Endodermal cell (in vitro differentiated cells): ENCODE measurements at regions not wholly inside any gene's neighbourhood (a gene's known extent, or its start where the extent isn't known, plus 50 kb on each side); places are given as distances from the start of the nearest gene placed in this dataset.
"Not testable (repeated sequence)": the region's sequence is repeated elsewhere in the genome, so short reads cannot be mapped to it uniquely, and the experiment has no call there.

Source experiments
- DNase-seq: peaks from one replicate; pipeline ENCODE4 v3.0.0-alpha.2; 2017
- H3K27ac ChIP-seq: 2 replicates; pipeline ENCODE4 v1.5.1; 2013; ENCODE audit warnings: mild to moderate bottlenecking, low read depth, low read length, moderate library complexity
- H3K27me3 ChIP-seq: 2 replicates; pipeline ENCODE4 v1.6.1; 2013; ENCODE audit warnings: mild to moderate bottlenecking, low read length, moderate library complexity; ENCODE audit not compliant: insufficient read depth, control insufficient read depth, poor library complexity, severe bottlenecking
- H3K36me3 ChIP-seq: 2 replicates; pipeline ENCODE4 v1.7.0; 2013; ENCODE audit warnings: mild to moderate bottlenecking, low read length, moderate library complexity; ENCODE audit not compliant: control insufficient read depth, insufficient read depth
- H3K4me1 ChIP-seq: one replicate; pipeline ENCODE4 v1.7.0; 2013; ENCODE audit warnings: low read length; ENCODE audit not compliant: control insufficient read depth, insufficient read depth
- H3K4me3 ChIP-seq: 2 replicates; pipeline ENCODE4 v1.5.1; 2013; ENCODE audit warnings: mild to moderate bottlenecking, low read length, moderate library complexity
- H3K9ac ChIP-seq: 2 replicates; pipeline ENCODE4 v1.6.1; 2013; ENCODE audit warnings: mild to moderate bottlenecking, low read length, moderate library complexity; ENCODE audit not compliant: poor library complexity, severe bottlenecking; ENCODE audit errors: extremely low read depth
- H3K9me3 ChIP-seq: 2 replicates; pipeline ENCODE4 v1.6.1; 2013; ENCODE audit warnings: mild to moderate bottlenecking, low read length, moderate library complexity; ENCODE audit not compliant: control insufficient read depth
- H3K27ac Mint-ChIP-seq: 2 replicates; pipeline ENCODE4 v1.8.0; 2020; ENCODE audit warnings: mixed read lengths
- H3K27me3 Mint-ChIP-seq: 2 replicates; pipeline ENCODE4 v1.8.0; 2021; ENCODE audit warnings: mild to moderate bottlenecking, mixed read lengths; ENCODE audit not compliant: insufficient read depth
- H3K36me3 Mint-ChIP-seq: 2 replicates; pipeline ENCODE4 v1.8.0; 2020; ENCODE audit warnings: low read depth, mixed read lengths
- H3K4me1 Mint-ChIP-seq: 2 replicates; pipeline ENCODE4 v1.8.0; 2020; ENCODE audit warnings: mixed read lengths
- H3K4me3 Mint-ChIP-seq: 2 replicates; pipeline ENCODE4 v1.8.0; 2020; ENCODE audit warnings: mild to moderate bottlenecking, moderate library complexity, mixed read lengths
- H3K9me3 Mint-ChIP-seq: 2 replicates; pipeline ENCODE4 v1.8.0; 2020; ENCODE audit warnings: mild to moderate bottlenecking, mixed read lengths
- WGBS, 2 experiments: methylation state at CpG; one replicate each; pipeline versions ENCODE4 v1.1.5 to v1.1.7; 2013; ENCODE audit warnings: missing lambda C conversion rate in 2 of 2, mixed read lengths in 1 of 2; ENCODE audit not compliant: insufficient coverage in 1 of 2, insufficient read length in 1 of 2; 5-methylcytosine and 5-hydroxymethylcytosine counted together
- TF ChIP-seq, protein P1 (sequence below): fragments of 200-600 bp; sonication (generic); conservative IDR thresholded peaks from 2 replicates; pipeline ENCODE4 v1.5.0; 2021; ENCODE audit warnings: antibody characterized with exemption, mild to moderate bottlenecking

DNA sequence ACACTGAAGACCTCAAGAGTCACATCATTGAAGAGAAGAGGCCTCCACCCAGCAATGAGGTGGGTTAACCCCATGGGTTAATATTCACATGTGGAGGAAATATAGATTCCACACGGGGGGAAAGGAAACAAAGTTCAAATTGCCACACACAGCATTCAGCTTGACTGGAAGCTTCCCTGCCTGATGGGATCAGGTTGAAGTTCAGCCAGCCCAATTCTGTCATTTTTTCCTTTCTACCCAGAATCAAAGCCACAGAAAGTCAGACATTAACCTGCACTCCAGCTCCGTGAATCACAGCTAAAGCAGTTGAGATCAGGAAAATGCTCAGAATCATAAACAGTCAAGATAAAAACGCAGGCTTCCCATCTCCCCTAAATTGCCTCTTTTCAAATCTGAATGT is 208.7 kb upstream of the OBI1 start:
- Mint-ChIP-seq H3K9me3 (peaks cover 9% of the 10 kb centered on the region), H3K4me1 (no peaks in the 10 kb centered on the region), H3K36me3 (no peaks in the 10 kb centered on the region), H3K27ac (no peak overlapping the region), H3K4me3 (no peak overlapping the region), H3K27me3 (peaks cover 3% of the 10 kb centered on the region)
- 84% methylated on average over 3 of the region's 3 CpGs; no CpG with 5 or more reads in 1 of the 2 experiments for WGBS, 2 experiments
- H3K9ac ChIP-seq, result no peak overlapping the region
- H3K9me3 ChIP-seq, result peaks cover 17% of the 10 kb centered on the region
- TF ChIP-seq, protein P1, sequence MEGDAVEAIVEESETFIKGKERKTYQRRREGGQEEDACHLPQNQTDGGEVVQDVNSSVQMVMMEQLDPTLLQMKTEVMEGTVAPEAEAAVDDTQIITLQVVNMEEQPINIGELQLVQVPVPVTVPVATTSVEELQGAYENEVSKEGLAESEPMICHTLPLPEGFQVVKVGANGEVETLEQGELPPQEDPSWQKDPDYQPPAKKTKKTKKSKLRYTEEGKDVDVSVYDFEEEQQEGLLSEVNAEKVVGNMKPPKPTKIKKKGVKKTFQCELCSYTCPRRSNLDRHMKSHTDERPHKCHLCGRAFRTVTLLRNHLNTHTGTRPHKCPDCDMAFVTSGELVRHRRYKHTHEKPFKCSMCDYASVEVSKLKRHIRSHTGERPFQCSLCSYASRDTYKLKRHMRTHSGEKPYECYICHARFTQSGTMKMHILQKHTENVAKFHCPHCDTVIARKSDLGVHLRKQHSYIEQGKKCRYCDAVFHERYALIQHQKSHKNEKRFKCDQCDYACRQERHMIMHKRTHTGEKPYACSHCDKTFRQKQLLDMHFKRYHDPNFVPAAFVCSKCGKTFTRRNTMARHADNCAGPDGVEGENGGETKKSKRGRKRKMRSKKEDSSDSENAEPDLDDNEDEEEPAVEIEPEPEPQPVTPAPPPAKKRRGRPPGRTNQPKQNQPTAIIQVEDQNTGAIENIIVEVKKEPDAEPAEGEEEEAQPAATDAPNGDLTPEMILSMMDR, result no peak
- no peak overlapping the region for H3K4me3 ChIP-seq
- H3K4me1 ChIP-seq, result no peaks in the 10 kb centered on the region
- H3K36me3 ChIP-seq, result no peaks in the 10 kb centered on the region
- no peak for DNase-seq
- no peak overlapping the region for H3K27ac ChIP-seq
- peaks cover 7% of the 10 kb centered on the region for H3K27me3 ChIP-seq

DNA sequence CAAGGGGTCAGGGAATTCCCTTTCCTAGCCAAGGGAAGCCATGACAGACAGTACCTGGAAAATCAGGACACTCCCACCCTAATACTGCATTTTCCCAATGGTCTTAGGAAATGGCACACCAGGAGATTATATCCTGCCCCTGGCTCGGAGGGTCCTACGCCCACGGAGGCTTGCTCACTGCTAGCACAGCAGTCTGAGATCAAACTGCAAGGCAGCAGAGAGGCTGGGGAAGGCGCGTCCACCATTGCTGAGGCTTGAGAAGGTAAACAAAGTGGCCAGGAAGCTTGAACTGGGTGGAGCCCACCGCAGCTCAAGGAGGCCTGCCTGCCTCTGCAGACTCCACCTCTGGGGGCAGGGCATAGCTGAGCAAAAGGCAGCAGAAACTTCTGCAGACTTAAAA is 207.1 kb upstream of the OBI1 start:
- H3K27me3 Mint-ChIP-seq, H3K36me3 Mint-ChIP-seq, H3K4me3 Mint-ChIP-seq, H3K4me1 ChIP-seq, H3K27me3 ChIP-seq, H3K9ac ChIP-seq, DNase-seq, H3K27ac ChIP-seq, H3K4me1 Mint-ChIP-seq, H3K27ac Mint-ChIP-seq, H3K36me3 ChIP-seq, H3K4me3 ChIP-seq: not testable (repeated sequence)
- H3K9me3 ChIP-seq, result peaks cover 20% of the 10 kb centered on the region
- H3K9me3 Mint-ChIP-seq, result peaks cover 13% of the 10 kb centered on the region
- 72 to 92% methylated on average over 2 to 6 of the region's 6 CpGs for WGBS, 2 experiments

DNA sequence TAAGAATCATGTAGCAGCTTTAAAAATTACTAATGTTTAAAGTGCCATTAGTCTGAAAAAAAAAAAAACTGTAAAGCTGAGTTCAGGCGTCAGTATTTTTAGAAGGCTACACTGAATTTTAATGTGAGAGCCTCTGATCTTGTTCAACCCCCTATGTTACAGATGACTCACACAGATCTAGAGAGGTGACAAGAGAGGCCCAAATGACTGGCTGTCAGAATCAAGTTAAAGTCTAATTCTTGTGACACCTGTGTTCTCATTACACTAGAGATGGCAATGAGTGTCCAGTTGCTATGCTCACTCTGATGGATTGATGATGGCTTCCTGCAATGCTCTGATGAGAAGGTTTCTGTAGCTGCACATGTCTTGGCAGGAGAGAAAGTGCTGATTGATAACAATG is 203.5 kb upstream of the OBI1 start:
- TF ChIP-seq, protein P1, result no peak
- H3K4me1 Mint-ChIP-seq, result no peaks in the 10 kb centered on the region
- Histone ChIP-seq H3K4me1 (no peaks in the 10 kb centered on the region), H3K9me3 (peaks cover 29% of the 10 kb centered on the region), H3K36me3 (no peaks in the 10 kb centered on the region), H3K4me3 (no peak overlapping the region), H3K9ac (no peak overlapping the region), H3K27me3 (no peaks in the 10 kb centered on the region), H3K27ac (no peak overlapping the region)
- H3K36me3 Mint-ChIP-seq, result no peaks in the 10 kb centered on the region
- WGBS, 2 experiments, result 94% methylated on average over 1 of the region's 1 CpG; no CpG with 5 or more reads in 1 of the 2 experiments
- peaks cover 42% of the 10 kb centered on the region for H3K9me3 Mint-ChIP-seq
- no peak for DNase-seq
- no peak overlapping the region for H3K4me3 Mint-ChIP-seq
- peaks cover 7% of the 10 kb centered on the region for H3K27me3 Mint-ChIP-seq
- no peak overlapping the region for H3K27ac Mint-ChIP-seq

DNA sequence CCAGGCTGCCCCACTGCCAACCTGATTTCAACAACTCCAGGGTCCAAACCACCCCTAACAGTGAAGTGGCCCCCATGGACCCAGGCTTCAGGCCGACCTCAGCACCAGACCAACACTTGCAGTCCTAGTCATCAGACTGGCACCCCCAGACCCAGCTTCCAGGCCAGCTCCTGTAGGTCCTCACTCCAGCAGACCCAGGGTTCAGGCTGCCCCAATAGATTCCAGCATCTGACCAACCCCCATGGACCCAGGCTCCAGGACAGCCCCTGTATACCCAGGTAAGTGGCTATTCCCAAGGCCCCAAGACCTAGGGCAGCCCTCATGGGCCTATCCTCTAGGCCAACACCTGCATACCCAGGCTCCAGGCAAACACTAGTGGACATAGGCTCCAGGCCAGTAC is 193.8 kb upstream of the OBI1 start:
- Mint-ChIP-seq H3K4me3 (no peak overlapping the region), H3K27me3 (peaks cover 2% of the 10 kb centered on the region), H3K27ac (no peak overlapping the region), H3K4me1 (no peaks in the 10 kb centered on the region), H3K36me3 (no peaks in the 10 kb centered on the region), H3K9me3 (peaks cover 3% of the 10 kb centered on the region)
- WGBS, 2 experiments, result 89% methylated on average over 1 of the region's 1 CpG; no CpG with 5 or more reads in 1 of the 2 experiments
- Histone ChIP-seq H3K27me3 (no peaks in the 10 kb centered on the region), H3K36me3 (no peaks in the 10 kb centered on the region), H3K27ac (no peak overlapping the region), H3K9me3 (peaks cover 5% of the 10 kb centered on the region), H3K4me3 (no peak overlapping the region), H3K4me1 (no peaks in the 10 kb centered on the region), H3K9ac (no peak overlapping the region)
- DNase-seq, result no peak
- TF ChIP-seq, protein P1, result no peak
